HCT116 (cell line): ENCODE measurements at regions not wholly inside any gene's neighbourhood (a gene's known extent, or its start where the extent isn't known, plus 50 kb on each side); places are given as distances from the start of the nearest gene placed in this dataset.

Experiments
- ATAC-seq: fragments of 200-7000 bp; cut with Tn5 transposase; 2 replicates; pipeline ENCODE4 v1.9.1; 2020; ENCODE audit warnings: mild to moderate bottlenecking, moderate library complexity
- BruUV-seq: library from RNA; stranded (reverse); fragments of 400-500 nt; replicated peaks from 2 replicates; lab custom pipeline; 2021; lab: Mats Ljungman, UMichigan
- CTCF ChIA-PET: fragments of 300-600 bp; sonication (Branson Sonifier 250); formaldehyde crosslinking; loops from one replicate; lab custom pipeline; 2021; ENCODE audit warnings: antibody characterized with exemption; lab: Charles Lee
- POLR2A ChIA-PET: fragments of 300-600, 350-600 bp; sonication (Branson Sonifier 250); formaldehyde crosslinking; loops from one replicate; lab custom pipeline; 2021; ENCODE audit warnings: antibody characterized with exemption; lab: Charles Lee
- RAD21 ChIA-PET, 2 experiments: fragments of 300-600 bp; sonication (Branson Sonifier 250); formaldehyde crosslinking; loops; one replicate each; lab custom pipeline; 2023; ENCODE audit warnings: low total read pairs in 2 of 2; ENCODE audit not compliant: uncharacterized antibody in 2 of 2, unreplicated experiment in 2 of 2, low non-redundant PET in 1 of 2; lab: Charles Lee
- DNase-seq: peaks from one replicate; pipeline ENCODE4 v3.0.0-alpha.2; 2010; ENCODE audit warnings: low read depth, low spot score
- H2AFZ ChIP-seq: fragments of 200-600 bp; shearing (Covaris generic), sonication (generic); 2 replicates; pipeline ENCODE4 v1.6.1; 2017; ENCODE audit warnings: low read depth, mixed run types, mixed read lengths, antibody characterized with exemption, low read length; ENCODE audit not compliant: poor library complexity, severe bottlenecking
- H3K27ac ChIP-seq: 2 replicates; pipeline ENCODE4 v1.5.1; 2012; ENCODE audit warnings: low read depth, low read length
- H3K27me3 ChIP-seq: fragments of 200-600 bp; sonication (generic); 2 replicates; pipeline ENCODE4 v1.6.1; 2016; ENCODE audit warnings: mixed run types, low read length, mixed read lengths; ENCODE audit not compliant: insufficient read depth
- H3K36me3 ChIP-seq, 2 experiments: fragments of 200-500 bp in 1 of 2; fragments of 200-600 bp in 1 of 2; sonication (Bioruptor generic) in 1 of 2; sonication (generic) in 1 of 2; 2 replicates each; pipeline versions ENCODE4 v1.5.1 to v1.6.1; 2014 to 2016; ENCODE audit warnings: low read length in 2 of 2, inconsistent platforms in 1 of 2, mixed read lengths in 1 of 2, mixed run types in 1 of 2; ENCODE audit not compliant: insufficient read depth in 2 of 2, control insufficient read depth in 1 of 2
- H3K4me1 ChIP-seq, 2 experiments: fragments of 200-600 bp in 1 of 2; sonication (generic) in 1 of 2; 2 replicates each; pipeline versions ENCODE4 v1.5.1 to v1.6.1; 2012 to 2017; ENCODE audit warnings: low read length in 2 of 2, inconsistent platforms in 1 of 2, mild to moderate bottlenecking in 1 of 2, mixed read lengths in 1 of 2, mixed run types in 1 of 2, moderate library complexity in 1 of 2; ENCODE audit not compliant: insufficient read depth in 2 of 2, control insufficient read depth in 1 of 2
- H3K4me2 ChIP-seq: fragments of 200-600 bp; sonication (generic); 2 replicates; pipeline ENCODE4 v1.6.1; 2017; ENCODE audit warnings: mixed run types, low read length, mixed read lengths
- H3K4me3 ChIP-seq, 2 experiments: fragments of 200-600 bp in 1 of 2; sonication (generic) in 1 of 2; replicated peaks in 1 of 2; 2 replicates each; pipeline ENCODE4 v1.5.1; 2011 to 2016; ENCODE audit warnings: low read length in 2 of 2, control low read depth in 1 of 2, low read depth in 1 of 2, mild to moderate bottlenecking in 1 of 2, mixed read lengths in 1 of 2, mixed run types in 1 of 2
- H3K79me2 ChIP-seq: fragments of 200-600 bp; sonication (generic); 2 replicates; pipeline ENCODE4 v1.6.1; 2017; ENCODE audit warnings: mild to moderate bottlenecking, mixed run types, low read length, moderate library complexity, mixed read lengths; ENCODE audit not compliant: insufficient read depth
- H3K9ac ChIP-seq: fragments of 200-600 bp; sonication (generic); 2 replicates; pipeline ENCODE4 v1.6.1; 2016; ENCODE audit warnings: low read length, mixed read lengths
- H3K9me2 ChIP-seq: fragments of 200-600 bp; sonication (generic), shearing (Covaris generic); 2 replicates; pipeline ENCODE4 v1.6.1; 2017; ENCODE audit warnings: mixed run types, mild to moderate bottlenecking, moderate library complexity; ENCODE audit not compliant: insufficient read depth
- H3K9me3 ChIP-seq, 2 experiments: fragments of 200-500 bp in 1 of 2; fragments of 200-600 bp in 1 of 2; sonication (Bioruptor generic) in 1 of 2; sonication (generic) in 1 of 2; 2 replicates each; pipeline ENCODE4 v1.6.1; 2014 to 2017; ENCODE audit warnings: low read length in 2 of 2, mixed read lengths in 2 of 2, inconsistent platforms in 1 of 2, low read depth in 1 of 2, mild to moderate bottlenecking in 1 of 2, mixed run types in 1 of 2, moderate library complexity in 1 of 2; ENCODE audit not compliant: control insufficient read depth in 1 of 2, insufficient read depth in 1 of 2
- H4K20me1 ChIP-seq: fragments of 200-600 bp; sonication (generic), shearing (Covaris generic); 2 replicates; pipeline ENCODE4 v1.6.1; 2017; ENCODE audit warnings: mixed run types, mild to moderate bottlenecking, moderate library complexity; ENCODE audit not compliant: insufficient read depth
- CTCF ChIP-seq, 3 experiments: fragments of 200-600 bp in 1 of 3; sonication (generic) in 1 of 3; IDR thresholded peaks in 2 of 3; conservative IDR thresholded peaks in 1 of 3; 2 replicates each; pipeline ENCODE4 v1.5.1; 2012 to 2017; ENCODE audit warnings: low read depth in 2 of 3, low read length in 2 of 3, antibody characterized with exemption in 1 of 3, borderline replicate concordance in 1 of 3, control low read depth in 1 of 3, mild to moderate bottlenecking in 1 of 3, mixed read lengths in 1 of 3, mixed run types in 1 of 3, moderate library complexity in 1 of 3; ENCODE audit not compliant: insufficient read depth in 1 of 3
- ELF1 ChIP-seq: IDR thresholded peaks from 2 replicates; pipeline ENCODE4 v1.6.1; 2012; ENCODE audit warnings: low read depth, borderline replicate concordance
- EZH2 ChIP-seq: fragments of 200-600 bp; sonication (generic); IDR thresholded peaks from 2 replicates; pipeline ENCODE4 v1.6.1; 2017; ENCODE audit warnings: antibody characterized with exemption, mixed run types
- JUND ChIP-seq: IDR thresholded peaks from 2 replicates; pipeline ENCODE4 v1.6.1; 2012
- POLR2A ChIP-seq: IDR thresholded peaks from 2 replicates; pipeline ENCODE4 v1.7.0; 2011; ENCODE audit warnings: borderline replicate concordance; ENCODE audit not compliant: insufficient read depth, insufficient read length; ENCODE audit errors: extremely low read depth
- RAD21 ChIP-seq: IDR thresholded peaks from 2 replicates; pipeline ENCODE4 v1.6.1; 2012; ENCODE audit warnings: low read depth, mild to moderate bottlenecking
- SIN3A ChIP-seq: IDR thresholded peaks from 2 replicates; pipeline ENCODE4 v1.6.1; 2012; ENCODE audit warnings: low read depth
- TCF7L2 ChIP-seq: IDR thresholded peaks from 2 replicates; pipeline ENCODE4 v1.7.0; 2011; ENCODE audit warnings: borderline replicate concordance, inconsistent platforms; ENCODE audit not compliant: insufficient read depth, insufficient read length; ENCODE audit errors: extremely low read depth
- intact Hi-C: fragments of 100-400 bp; cut with micrococcal nuclease; formaldehyde crosslinking; loops from 2 replicates; pipeline ENCODE4 v1.10.0; 2022

- Histone ChIP-seq H3K9me2 (no peaks in the 10 kb centered on the region), H3K27ac (no peak overlapping the region), H3K36me3 (no peaks in the 10 kb centered on the region), H3K27me3 (no peaks in the 10 kb centered on the region), H3K79me2 (no peaks in the 10 kb centered on the region), H3K4me2 (no peak overlapping the region), H3K9me3 (peaks cover 0 to 7% of the 10 kb centered on the region in 2 experiments; a peak in 1 of 4 replicates), H4K20me1 (no peaks in the 10 kb centered on the region), H3K4me1 (no peaks in the 10 kb centered on the region), H2AFZ (no peak overlapping the region), H3K9ac (no peak overlapping the region), H3K4me3 (no peak overlapping the region)
- ChIA-PET RAD21 (no interaction called here), CTCF (no interaction called here), POLR2A (no interaction called here)
- ATAC-seq (no peak), DNase-seq (peak; percentile 13)
- intact Hi-C loops, result loop anchor here (1.0 to 5.0 kb wide), 2 partner anchors 876 to 1635 kb away; no protein-coding TSS in a partner anchor
- BruUV-seq, result no TSS peak
- TF ChIP-seq ELF1 (no peak), RAD21 (peak; percentile 51; the same call in 1 of the 2 replicates), CTCF (IDR thresholded peaks at IDR 0.05 in 2 of 3, conservative IDR thresholded peaks at IDR 0.05 in 1 of 3; ENCODE audit: borderline replicate concordance in 1 of 3, insufficient read depth in 1 of 3, low read depth in 2 of 3, low read length in 2 of 3) (peak; percentile 16 to 70 (median 62); a peak in 4 of 6 replicates)
Measured at GRCh38 chr7:70856901-70857630, 274.9 kb upstream of the GALNT17 start.

- no peak for DNase-seq
- intact Hi-C loops, result loop anchor here (1.0 to 5.0 kb wide), 2 partner anchors 875 to 1634 kb away; no protein-coding TSS in a partner anchor
- no TSS peak for BruUV-seq
- H3K27ac ChIP-seq, result no peak overlapping the region
- peaks cover 0 to 7% of the 10 kb centered on the region in 2 experiments; a peak in 1 of 4 replicates for H3K9me3 ChIP-seq
- no peak overlapping the region for H3K4me2 ChIP-seq
- no peak for ATAC-seq
- ChIA-PET RAD21 (no interaction called here), CTCF (no interaction called here), POLR2A (no interaction called here)
- no peaks in the 10 kb centered on the region for H3K9me2 ChIP-seq
- no peak overlapping the region for H2AFZ ChIP-seq
- H3K4me3 ChIP-seq, result no peak overlapping the region
- no peaks in the 10 kb centered on the region for H3K79me2 ChIP-seq
- H3K27me3 ChIP-seq, result no peaks in the 10 kb centered on the region
- H3K9ac ChIP-seq, result no peak overlapping the region
- no peaks in the 10 kb centered on the region for H4K20me1 ChIP-seq
- no peaks in the 10 kb centered on the region for H3K4me1 ChIP-seq
- H3K36me3 ChIP-seq, result no peaks in the 10 kb centered on the region
- TF ChIP-seq CTCF (IDR thresholded peaks at IDR 0.05 in 2 of 3, conservative IDR thresholded peaks at IDR 0.05 in 1 of 3; ENCODE audit: borderline replicate concordance in 1 of 3, insufficient read depth in 1 of 3, low read depth in 2 of 3, low read length in 2 of 3), result no peak
- no peak for TF ChIP-seq SIN3A
- no peak for TF ChIP-seq POLR2A
- TF ChIP-seq TCF7L2, result no peak
- TF ChIP-seq RAD21, result no peak
- TF ChIP-seq JUND, result no peak
- no peak for TF ChIP-seq EZH2
Measured at GRCh38 chr7:70857793-70858545, 274.0 kb upstream of the GALNT17 start.
